ENCODE measurements at regions not wholly inside any gene's neighbourhood (a gene's known extent, or its start where the extent isn't known, plus 50 kb on each side); places are given as distances from the start of the nearest gene placed in this dataset.
"Not testable (repeated sequence)": the region's sequence is repeated elsewhere in the genome, so short reads cannot be mapped to it uniquely, and the experiment has no call there.

DNA sequence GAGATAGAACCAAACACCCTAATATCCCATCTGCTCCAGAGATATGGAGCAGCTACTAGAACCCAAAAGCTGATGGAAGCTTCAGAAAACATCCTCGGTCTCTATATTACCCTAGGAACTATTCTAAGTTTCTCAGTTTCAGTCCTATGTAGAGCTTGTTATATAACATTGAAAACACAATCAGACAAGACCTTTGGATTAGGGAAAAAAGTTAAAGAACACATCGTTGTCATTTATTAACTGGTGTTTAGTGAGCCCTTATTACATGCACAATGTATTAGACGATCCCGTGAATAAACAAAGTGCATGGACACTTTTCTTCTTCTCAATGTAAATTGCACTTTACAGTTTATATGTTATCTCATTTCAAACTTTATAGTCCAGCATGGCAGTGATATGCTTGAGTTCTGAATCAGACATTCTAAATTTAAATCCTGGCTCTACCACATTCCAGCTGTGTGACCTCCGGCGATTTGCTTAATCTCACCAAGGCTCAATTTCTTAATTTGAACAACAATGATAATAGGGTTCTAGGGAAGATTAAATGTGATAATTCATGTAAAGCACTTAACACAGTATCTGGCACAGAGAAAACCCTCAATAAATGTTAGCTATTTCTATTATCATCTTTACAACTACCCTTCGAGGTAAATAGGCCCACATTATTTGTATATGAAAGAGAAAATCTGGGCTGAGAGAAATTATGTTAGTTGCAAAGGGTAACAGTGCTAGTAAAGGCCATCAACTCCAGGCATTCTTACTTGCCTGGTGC lies 83.6 kb upstream of the PIK3C3 start:
- peaks cover 6% of the 10 kb centered on the region for H3K4me1 ChIP-seq
- intact Hi-C loops (cut with DNase I; ENCODE audit: low total_unique reads), result no loop called here
- no peak for TF ChIP-seq CTCF (IDR thresholded peaks at IDR 0.05)
- 83 to 90% methylated on average over 7 of the region's 7 CpGs for WGBS, 2 donors
- no peak for DNase-seq
- H3K9me3 ChIP-seq, result no peaks in the 10 kb centered on the region
- no peak overlapping the region for H3K4me3 ChIP-seq
- no peaks in the 10 kb centered on the region for H3K27me3 ChIP-seq
- no peak overlapping the region for H3K27ac ChIP-seq
- H3K36me3 ChIP-seq (ENCODE audit: low read depth, missing control alignments), result no peaks in the 10 kb centered on the region

- intact Hi-C loops (cut with DNase I; ENCODE audit: low total_unique reads), result no loop called here
- H3K27ac ChIP-seq, result no peak overlapping the region
- DNase-seq, result no peak
- no peak overlapping the region for H3K4me3 ChIP-seq
- H3K4me1 ChIP-seq, result peaks cover 6% of the 10 kb centered on the region
- TF ChIP-seq POLR2A (IDR thresholded peaks at IDR 0.05) (no peak), CTCF (IDR thresholded peaks at IDR 0.05) (no peak)
- no peaks in the 10 kb centered on the region for H3K36me3 ChIP-seq (ENCODE audit: low read depth, missing control alignments)
- H3K27me3 ChIP-seq, result no peaks in the 10 kb centered on the region
- no peaks in the 10 kb centered on the region for H3K9me3 ChIP-seq
Measured at GRCh38 chr18:41870817-41871216, 84.2 kb upstream of the PIK3C3 start.

- DNase-seq, result no peak
- Histone ChIP-seq H3K27me3 (no peaks in the 10 kb centered on the region), H3K4me1 (peaks cover 6% of the 10 kb centered on the region), H3K27ac (no peak overlapping the region), H3K4me3 (no peak overlapping the region), H3K9me3 (no peaks in the 10 kb centered on the region), H3K36me3 (ENCODE audit: low read depth, missing control alignments) (no peaks in the 10 kb centered on the region)
- intact Hi-C loops (cut with DNase I; ENCODE audit: low total_unique reads), result no loop called here
- no peak for TF ChIP-seq CTCF (IDR thresholded peaks at IDR 0.05)
- TF ChIP-seq POLR2A (IDR thresholded peaks at IDR 0.05), result no peak
- WGBS, 2 donors, result 84 to 87% methylated on average over 2 of the region's 2 CpGs
Measured at GRCh38 chr18:41870191-41870590, 84.8 kb upstream of the PIK3C3 start.

DNA sequence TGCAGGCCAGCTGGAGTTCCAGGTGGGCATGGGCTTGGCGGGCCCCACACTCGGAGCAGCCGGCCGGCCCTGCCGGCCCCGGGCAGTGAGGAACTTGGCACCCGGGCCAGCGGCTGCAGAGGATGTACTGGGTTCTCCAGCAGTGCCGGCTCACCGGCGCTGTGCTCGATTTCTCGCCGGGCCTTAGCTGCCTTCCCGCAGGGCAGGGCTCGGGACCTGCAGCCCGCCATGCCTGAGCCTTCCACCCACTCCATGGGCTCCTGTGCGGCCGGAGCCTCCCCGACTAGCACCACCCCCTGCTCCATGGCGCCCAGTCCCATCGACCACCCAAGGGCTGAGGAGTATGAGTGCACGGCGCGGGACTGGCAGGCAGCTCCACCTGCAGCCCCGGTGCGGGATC lies 89.2 kb upstream of the PIK3C3 start:
- H3K4me1 ChIP-seq; DNase-seq; intact Hi-C loops (cut with DNase I; ENCODE audit: low total_unique reads); H3K27me3 ChIP-seq; H3K9me3 ChIP-seq; H3K27ac ChIP-seq; H3K36me3 ChIP-seq (ENCODE audit: low read depth, missing control alignments): not testable (repeated sequence)
- 67% methylated on average over 27 of the region's 27 CpGs; no CpG with 5 or more reads in 1 of the 2 donors for WGBS, 2 donors
- peak overlapping the region in 1 of 2 donors; percentile 31 for H3K4me3 ChIP-seq

DNA sequence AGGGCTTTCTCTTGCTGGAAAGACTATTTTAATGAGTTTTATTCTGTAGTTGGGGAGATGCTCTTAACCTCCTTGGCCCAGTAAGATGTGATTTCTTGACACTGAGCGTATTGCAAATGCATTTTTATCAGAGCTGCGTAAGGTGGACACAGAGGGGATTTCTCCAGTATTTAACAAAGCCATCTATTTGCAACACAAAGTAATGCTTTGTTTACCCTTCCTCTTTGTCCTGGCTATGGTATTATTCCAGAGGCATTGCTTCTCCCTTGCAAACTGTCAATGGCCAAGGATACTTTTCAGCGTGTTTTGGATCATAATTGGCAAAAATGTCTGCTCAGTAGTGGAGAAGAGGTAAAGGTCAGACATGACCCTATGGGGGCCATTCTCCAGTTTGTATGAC lies 90.8 kb upstream of the PIK3C3 start:
- Histone ChIP-seq H3K27me3 (no peaks in the 10 kb centered on the region), H3K4me3 (no peak overlapping the region), H3K36me3 (ENCODE audit: low read depth, missing control alignments) (no peaks in the 10 kb centered on the region), H3K4me1 (peaks cover 6% of the 10 kb centered on the region), H3K9me3 (no peaks in the 10 kb centered on the region), H3K27ac (no peak overlapping the region)
- 76 to 77% methylated on average over 3 of the region's 3 CpGs for WGBS, 2 donors
- DNase-seq, result no peak
- intact Hi-C loops (cut with DNase I; ENCODE audit: low total_unique reads), result no loop called here
- no peak for TF ChIP-seq POLR2A (IDR thresholded peaks at IDR 0.05)
- TF ChIP-seq CTCF (IDR thresholded peaks at IDR 0.05), result no peak

Data from testis (tissue), 2 donors.